HG03175 (cell line): ENCODE measurements at regions not wholly inside any gene's neighbourhood (a gene's known extent, or its start where the extent isn't known, plus 50 kb on each side); places are given as distances from the start of the nearest gene placed in this dataset.

Experiments
- ATAC-seq: cut with Tn5 transposase; IDR thresholded peaks from one replicate; pipeline ENCODE4 v1.9.1; 2021; ENCODE audit warnings: mild to moderate bottlenecking, moderate library complexity; ENCODE audit not compliant: unreplicated experiment

DNA sequence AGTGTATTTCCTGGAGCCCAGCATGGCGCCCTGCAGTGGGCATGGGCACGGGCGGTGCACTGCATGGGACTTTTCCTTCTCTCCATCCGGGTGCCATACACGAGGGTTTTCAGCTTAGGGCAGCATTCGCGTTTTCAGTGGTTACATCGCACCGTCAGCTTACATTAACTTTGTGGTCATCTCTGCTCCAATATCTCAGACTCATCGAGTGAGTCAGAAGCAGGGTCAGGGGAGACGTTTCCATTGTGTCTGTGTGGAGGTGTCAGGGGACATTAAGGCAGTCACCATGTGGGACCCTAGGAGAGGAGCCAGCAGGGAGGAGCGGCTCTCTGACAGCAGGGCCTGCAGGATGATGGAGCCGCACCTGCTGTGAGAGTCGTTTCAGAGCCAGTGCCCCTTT lies 541.0 kb downstream of the FGF9 start:
- ATAC-seq, result no peak

- no peak for ATAC-seq
These were observed 541.7 kb downstream of the FGF9 start for GRCh38 chr13:22212576-22212975.

DNA sequence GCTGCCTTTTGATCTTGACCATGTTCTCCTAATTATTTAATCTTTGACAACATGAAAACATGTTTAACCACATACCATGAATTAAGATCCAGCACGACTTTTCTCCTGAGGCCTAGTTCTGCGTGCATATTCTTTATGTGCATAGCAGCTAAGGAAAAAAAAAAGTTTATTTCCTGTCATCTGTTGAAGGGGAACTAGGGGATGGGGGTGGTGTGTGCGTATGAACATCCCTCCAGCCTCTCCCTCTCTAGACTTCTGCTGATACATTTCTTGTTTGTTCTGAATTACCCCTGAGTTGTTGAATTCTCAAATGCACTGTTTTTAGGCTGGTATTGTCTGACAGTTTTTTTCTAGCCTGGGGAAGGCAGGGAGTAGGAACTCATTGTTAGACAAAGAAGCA lies 543.3 kb downstream of the FGF9 start:
- ATAC-seq, result no peak

DNA sequence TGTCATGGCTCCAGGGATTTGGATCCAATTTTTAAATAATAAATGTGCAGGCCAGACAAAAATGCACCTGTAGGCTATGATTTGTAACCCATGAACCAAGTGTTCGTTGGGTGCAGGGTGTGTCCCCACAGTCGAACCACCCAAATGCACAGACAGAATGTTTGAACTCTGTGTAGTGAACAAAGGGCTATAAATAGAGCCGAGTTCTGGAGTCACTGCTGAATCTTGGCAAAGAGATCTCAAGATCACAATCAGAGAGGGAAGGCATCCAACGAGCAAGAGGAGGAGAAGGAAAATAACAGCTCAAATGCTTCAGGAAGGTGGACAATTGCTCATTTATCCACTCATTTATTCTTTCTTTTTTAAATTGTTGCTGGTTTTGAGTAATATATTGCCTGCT lies 547.9 kb downstream of the FGF9 start:
- no peak for ATAC-seq

- no peak for ATAC-seq
These were observed 548.8 kb downstream of the FGF9 start for GRCh38 chr13:22219709-22220108.

- no peak for ATAC-seq
These were observed 549.6 kb downstream of the FGF9 start for GRCh38 chr13:22220151-22221135.

GRCh38 chr13:22223411-22223810 lies 552.5 kb downstream of the FGF9 start:
- ATAC-seq, result no peak

DNA sequence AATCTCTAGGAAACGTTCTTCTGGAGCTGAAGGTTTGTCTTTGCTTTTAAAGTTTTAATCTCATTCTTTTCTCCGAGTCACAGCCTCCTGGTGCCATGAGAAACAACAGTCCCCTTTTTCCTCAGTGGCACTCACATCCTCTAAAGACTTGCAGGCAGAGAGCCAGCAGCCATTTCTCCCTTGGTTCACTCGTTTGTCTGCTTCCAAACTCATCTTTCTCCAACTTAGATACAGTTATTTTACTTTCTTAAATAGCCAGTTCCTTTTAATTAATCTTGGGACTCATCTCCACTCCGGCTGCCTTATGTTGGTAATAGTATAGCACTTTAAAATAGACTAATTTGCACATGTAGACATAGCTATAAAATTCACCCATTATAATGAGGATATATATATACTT lies 555.2 kb downstream of the FGF9 start:
- ATAC-seq, result no peak

GRCh38 chr13:22227895-22228294 lies 557.0 kb downstream of the FGF9 start:
- no peak for ATAC-seq

DNA sequence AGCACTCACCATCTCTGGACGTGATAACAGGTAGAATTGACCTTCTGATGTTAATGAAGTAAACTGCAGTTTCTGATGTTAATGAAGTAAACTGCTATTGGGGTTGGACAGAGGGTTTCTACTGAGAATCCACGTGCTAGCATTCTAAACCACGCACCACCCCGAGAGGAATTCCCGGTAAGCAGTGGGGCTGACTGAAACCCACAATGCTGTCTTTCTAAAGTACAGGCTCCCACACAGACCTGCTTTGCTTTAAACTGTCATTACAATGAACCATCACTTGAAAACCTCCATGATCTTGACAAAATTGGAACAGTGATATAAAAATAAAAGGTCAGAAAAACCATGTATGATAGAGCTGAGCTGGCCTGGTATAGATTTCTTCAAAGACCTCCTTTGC lies 559.0 kb downstream of the FGF9 start:
- ATAC-seq, result no peak

GRCh38 chr13:22232186-22232585 lies 561.3 kb downstream of the FGF9 start:
- ATAC-seq, result no peak

DNA sequence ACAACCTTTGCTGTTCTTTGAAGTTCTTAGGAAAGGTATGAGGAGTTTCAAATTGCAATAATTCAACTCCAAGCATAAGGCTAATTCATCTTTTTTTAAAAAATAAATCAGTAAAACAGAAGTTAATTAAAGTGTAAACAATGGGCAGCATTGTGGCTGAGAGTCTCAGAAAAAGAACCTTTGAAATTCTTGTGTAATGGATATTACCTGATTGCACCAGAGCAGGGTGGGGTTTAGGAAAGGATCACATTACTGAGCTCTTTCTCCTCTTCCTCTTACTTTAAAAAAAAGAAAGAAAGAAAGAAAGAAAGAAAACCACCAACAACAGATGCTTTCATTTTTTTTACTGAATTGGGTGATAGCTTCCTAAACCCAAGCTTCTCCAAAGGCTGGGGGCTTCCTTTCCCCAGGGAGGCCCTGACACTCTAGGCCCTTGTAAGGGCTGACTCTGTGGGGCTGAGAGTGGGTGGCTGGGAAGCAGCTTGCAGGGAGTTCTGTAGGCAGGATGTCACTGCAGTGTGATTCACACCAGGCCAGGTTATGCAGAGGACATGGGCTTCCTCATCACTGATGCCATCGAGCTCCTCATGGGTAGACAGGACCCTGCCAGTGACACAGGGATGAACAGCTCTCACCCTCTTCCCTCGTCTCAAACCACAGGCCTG lies 564.5 kb downstream of the FGF9 start:
- no peak for ATAC-seq

DNA sequence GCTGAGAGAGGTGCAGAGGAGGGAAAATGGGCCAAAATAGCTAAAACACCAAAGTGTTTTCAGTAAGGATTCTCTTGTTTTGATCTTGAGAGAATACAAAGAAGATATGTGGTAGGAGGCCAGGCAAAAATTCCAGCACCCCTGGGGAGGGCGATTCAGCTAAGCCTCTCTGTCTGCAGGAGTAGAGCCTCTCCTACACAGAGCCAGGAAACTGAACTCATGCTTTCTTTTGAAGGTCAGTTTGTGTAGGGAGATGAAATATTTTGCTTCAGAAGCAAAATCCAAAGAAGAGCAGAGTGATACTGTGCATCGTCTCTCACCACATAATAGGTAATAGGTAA lies 565.0 kb downstream of the FGF9 start:
- no peak for ATAC-seq

DNA sequence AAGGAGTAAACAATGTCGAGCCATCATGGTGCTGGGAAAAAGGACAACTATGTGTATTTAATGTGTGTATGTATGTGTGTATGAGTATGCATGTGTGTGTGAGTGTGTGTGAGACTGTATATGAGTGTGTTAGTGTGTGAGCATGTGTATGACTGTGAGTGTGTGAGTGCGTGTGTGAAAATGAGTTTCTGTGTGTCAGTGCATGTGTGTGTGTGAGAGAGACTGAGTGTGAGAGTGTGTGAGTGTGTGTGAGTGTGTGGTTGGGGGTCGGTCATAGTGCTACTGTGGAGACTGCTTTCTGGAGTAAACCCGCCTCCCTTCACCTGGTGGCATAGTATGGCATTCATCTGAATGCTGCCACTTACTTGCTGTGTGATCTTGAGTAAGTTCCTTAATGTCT lies 567.4 kb downstream of the FGF9 start:
- ATAC-seq, result no peak

GRCh38 chr13:22240716-22241115 lies 569.8 kb downstream of the FGF9 start:
- ATAC-seq, result no peak

GRCh38 chr13:22243469-22244163 lies 572.7 kb downstream of the FGF9 start:
- ATAC-seq, result no peak

- no peak for ATAC-seq
These were observed 581.5 kb downstream of the FGF9 start for GRCh38 chr13:22252281-22252830.

GRCh38 chr13:22253107-22253506 lies 582.2 kb downstream of the FGF9 start:
- no peak for ATAC-seq

- ATAC-seq, result no peak
These were observed 585.3 kb downstream of the FGF9 start for GRCh38 chr13:22256111-22256639.

DNA sequence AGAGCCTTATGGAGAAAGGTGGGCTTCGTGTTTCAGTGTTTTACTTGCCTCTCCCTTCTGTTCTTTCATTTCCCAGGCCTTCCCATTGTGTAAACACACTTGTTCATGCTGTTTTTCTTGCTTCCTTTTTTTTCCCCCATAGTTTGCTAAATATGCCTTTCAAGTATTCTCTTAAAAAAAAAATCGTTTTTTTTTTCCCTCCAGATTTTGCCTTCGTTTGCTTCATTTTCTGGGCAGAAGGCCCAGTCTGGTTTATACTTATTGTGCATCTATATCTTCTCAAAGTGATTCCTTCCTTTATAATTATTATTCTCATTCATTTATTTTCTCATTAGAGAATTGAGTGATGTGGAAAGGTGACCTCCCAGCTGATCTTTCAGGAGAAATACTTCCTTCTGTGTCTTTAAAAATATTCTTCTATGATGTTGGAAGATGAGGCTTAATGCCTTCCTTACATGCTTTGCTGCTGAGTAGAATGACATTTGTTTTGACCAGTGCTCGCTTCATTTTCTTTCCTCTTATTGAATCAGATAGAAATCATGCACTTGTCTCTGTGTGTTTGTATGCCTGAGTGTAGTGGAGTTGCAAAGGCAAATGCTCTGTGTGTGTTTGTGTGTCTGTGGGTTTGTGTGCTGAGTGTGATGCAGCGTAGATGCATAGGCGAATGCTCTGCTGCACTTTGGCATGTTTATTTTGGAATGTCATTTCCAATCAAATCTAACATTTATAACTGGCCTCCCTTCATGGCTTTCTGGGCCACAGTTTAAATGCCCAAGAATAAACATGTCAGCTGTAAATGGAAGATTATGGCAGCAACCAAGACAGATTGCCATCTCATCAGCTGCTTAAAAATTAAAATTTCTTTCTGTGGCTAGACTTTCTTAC lies 591.4 kb downstream of the FGF9 start:
- ATAC-seq, result no peak
